Stimulated activated naive B cell treated with anti-CD40 and anti-IgM and Interleukin-4, amounts not matched to agents 10 μg/mL and 1 μg/mL and 100 μg/mL, for 72 hours (primary cell): ENCODE measurements at regions not wholly inside any gene's neighbourhood (a gene's known extent, or its start where the extent isn't known, plus 50 kb on each side); places are given as distances from the start of the nearest gene placed in this dataset.
"Not testable (repeated sequence)": the region's sequence is repeated elsewhere in the genome, so short reads cannot be mapped to it uniquely, and the experiment has no call there.

ENCODE experiments used
- ATAC-seq, 2 donors: fragments of 150-1000 bp; cut with Tn5 transposase; replicated peaks; 2 replicates each; pipeline ENCODE4 v1.10.0; 2021; ENCODE audit warnings: moderate library complexity in 1 of 2
- DNase-seq: peaks from one replicate; pipeline ENCODE4 v3.0.0; 2021
- H3K27ac Mint-ChIP-seq: one replicate; pipeline ENCODE4 v1.8.0; 2022; ENCODE audit warnings: mild to moderate bottlenecking, mixed read lengths
- H3K27me3 Mint-ChIP-seq, 2 donors: one replicate each; pipeline ENCODE4 v1.8.0; 2022; ENCODE audit warnings: mixed read lengths in 2 of 2
- H3K36me3 Mint-ChIP-seq, 2 donors: one replicate each; pipeline ENCODE4 v1.8.0; 2022; ENCODE audit warnings: mixed read lengths in 2 of 2, mild to moderate bottlenecking in 1 of 2
- H3K4me1 Mint-ChIP-seq, 2 donors: one replicate each; pipeline ENCODE4 v1.8.0; 2022; ENCODE audit warnings: mixed read lengths in 2 of 2, mild to moderate bottlenecking in 1 of 2
- H3K4me3 Mint-ChIP-seq, 2 donors: one replicate each; pipeline ENCODE4 v1.8.0; 2022; ENCODE audit warnings: mild to moderate bottlenecking in 2 of 2, mixed read lengths in 2 of 2, moderate library complexity in 1 of 2
- H3K9me3 Mint-ChIP-seq, 2 donors: one replicate each; pipeline ENCODE4 v1.8.0; 2022; ENCODE audit warnings: mixed read lengths in 2 of 2, mild to moderate bottlenecking in 1 of 2

DNA sequence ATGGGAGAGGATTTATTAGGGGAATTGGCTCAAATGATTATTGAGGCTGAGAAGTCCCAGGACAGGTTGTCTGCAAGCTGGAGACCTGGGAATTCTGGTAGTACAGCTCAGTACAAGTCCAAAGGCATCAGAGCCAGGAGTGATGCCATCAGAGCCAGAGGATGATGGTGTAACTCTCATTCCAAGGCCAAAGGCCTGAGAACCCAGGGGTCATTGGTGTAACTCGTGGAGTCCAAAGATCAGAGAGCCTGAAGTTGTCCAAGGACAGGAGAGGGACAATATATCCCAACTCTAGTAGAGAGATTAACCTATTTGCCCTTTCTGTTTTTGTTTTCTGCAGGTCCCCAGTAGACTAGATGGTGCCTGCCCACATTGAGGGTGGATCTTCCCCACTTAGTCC is 134.3 kb downstream of the MAP3K21 start:
- no peak for DNase-seq
- no peaks in the 10 kb centered on the region for H3K4me1 Mint-ChIP-seq

DNA sequence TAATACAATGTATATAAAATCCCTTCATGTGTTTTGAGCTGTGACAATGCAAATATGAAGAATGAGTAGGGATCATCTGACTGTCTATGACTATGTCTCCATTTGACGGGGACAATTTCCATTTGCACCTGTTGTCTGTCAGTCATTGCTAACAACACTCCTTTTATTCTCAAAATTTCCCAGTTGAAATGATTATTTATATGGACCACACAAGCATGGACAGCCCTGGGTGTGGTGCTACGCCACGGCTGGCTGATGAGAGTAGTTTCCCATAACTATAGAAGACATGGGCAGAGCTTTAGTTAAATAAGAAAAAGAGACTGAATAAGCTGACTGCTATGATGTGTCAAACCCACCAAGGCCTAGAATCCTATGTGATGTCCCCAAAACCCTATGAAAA is 135.8 kb downstream of the MAP3K21 start:
- ATAC-seq, result no peak
- H3K27me3 Mint-ChIP-seq, result no peaks in the 10 kb centered on the region

More for the DNA sequence above, 134.3 kb downstream of the MAP3K21 start:
- Mint-ChIP-seq H3K27me3 (no peaks in the 10 kb centered on the region), H3K27ac (no peak overlapping the region), H3K4me3 (no peak overlapping the region), H3K9me3 (no peaks in the 10 kb centered on the region), H3K36me3 (no peaks in the 10 kb centered on the region)
- no peak for ATAC-seq

DNA sequence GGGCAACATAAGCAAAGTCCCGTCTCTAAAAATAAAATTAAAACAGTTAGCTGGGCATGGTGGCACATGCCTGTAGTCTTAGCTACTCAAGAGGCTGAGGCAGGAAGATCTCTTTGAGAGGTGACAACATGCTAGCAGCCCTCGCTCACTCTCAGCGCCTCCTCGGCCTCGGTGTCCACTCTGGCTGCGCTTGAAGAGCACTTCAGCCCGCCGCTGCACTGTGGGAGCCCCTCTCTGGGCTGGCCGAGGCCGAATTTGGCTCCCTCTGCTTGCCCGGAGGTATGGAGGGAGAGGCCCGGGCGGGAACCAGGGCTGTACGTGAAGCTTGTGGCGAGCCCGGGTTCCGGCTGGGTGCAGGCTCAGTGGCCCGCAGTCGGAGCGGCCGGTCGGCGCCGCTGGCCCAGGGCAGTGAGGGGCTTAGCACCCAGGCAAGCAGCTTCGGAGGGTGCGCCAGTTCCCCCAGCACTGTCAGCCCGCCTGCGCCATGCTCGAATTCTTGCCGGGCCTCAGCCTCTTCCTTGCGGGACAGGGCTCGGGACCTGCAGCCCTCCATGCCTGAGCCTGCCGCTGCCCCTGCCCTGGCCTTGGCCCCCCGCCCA is 138.3 kb downstream of the MAP3K21 start:
- Mint-ChIP-seq H3K27me3 (no peaks in the 10 kb centered on the region), H3K4me1 (no peaks in the 10 kb centered on the region), H3K9me3 (no peaks in the 10 kb centered on the region), H3K27ac (no peak overlapping the region), H3K4me3 (no peak overlapping the region), H3K36me3 (no peaks in the 10 kb centered on the region)
- no peak for DNase-seq
- ATAC-seq, result no peak

More for the DNA sequence above, 135.8 kb downstream of the MAP3K21 start:
- Mint-ChIP-seq H3K9me3 (no peaks in the 10 kb centered on the region), H3K36me3 (no peaks in the 10 kb centered on the region), H3K4me1 (no peaks in the 10 kb centered on the region), H3K27ac (no peak overlapping the region), H3K4me3 (no peak overlapping the region)
- DNase-seq, result no peak

DNA sequence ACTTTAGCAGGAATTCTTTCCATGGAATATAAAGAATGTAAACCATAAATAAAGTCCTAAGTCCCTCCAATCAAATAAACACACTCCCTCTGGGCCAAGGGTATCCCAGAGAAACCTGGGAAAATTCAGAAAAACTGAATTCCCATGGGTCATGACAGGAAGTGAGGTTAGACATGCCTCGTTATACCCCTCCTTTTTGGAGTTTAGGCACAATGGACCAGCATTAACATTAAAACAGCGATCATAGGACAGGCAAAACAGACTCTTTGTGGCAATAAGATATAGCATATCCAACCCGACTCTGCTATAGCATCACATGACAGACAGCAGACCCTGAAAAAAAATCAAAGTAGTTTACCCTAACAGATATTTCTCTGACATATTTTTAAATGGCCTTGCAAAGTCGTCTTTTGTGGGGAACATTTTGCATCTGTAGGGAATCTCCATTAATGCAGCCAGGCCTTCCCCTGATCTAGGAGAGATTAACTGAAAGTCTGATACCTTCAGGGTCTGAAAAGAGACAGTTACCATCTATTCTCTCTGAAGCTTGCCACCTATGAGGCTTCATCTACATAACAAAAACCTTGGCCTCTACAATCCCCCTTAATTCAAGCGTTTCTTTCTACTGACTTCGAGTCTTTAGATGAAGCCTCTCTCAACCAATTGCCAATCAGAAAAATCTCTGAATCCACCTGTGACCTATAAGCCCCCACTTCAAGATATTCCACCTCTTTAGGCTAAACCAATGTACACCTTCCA is 143.0 kb upstream of the KCNK1 start:
- no peak overlapping the region for H3K27ac Mint-ChIP-seq
- H3K4me3 Mint-ChIP-seq, result no peak overlapping the region
- peaks cover 0 to 2% of the 10 kb centered on the region in 2 donors for H3K4me1 Mint-ChIP-seq
- peaks cover 0 to 10% of the 10 kb centered on the region in 2 donors for H3K27me3 Mint-ChIP-seq
- peaks cover 0 to 4% of the 10 kb centered on the region in 2 donors for H3K9me3 Mint-ChIP-seq
- DNase-seq, result no peak
- no peak for ATAC-seq
- no peaks in the 10 kb centered on the region for H3K36me3 Mint-ChIP-seq

DNA sequence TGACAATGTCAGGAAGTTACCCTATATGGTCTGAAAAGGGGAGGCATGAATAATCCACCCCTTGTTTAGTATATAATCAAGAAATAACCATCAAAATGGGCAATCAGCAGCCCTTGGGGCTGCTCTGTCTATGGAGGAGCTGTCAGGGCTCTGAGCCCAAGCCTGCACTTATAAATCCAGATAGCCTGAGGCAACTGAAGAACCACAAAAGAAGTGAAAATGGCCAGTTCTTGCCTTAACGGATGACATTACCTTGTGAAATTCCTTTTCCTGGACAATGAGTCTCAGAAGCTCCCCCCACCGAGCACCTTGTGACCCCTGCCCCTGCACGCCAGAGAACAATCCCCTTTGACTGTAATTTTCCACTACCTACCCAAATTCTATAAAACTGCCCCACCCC is 142.1 kb upstream of the KCNK1 start:
- H3K4me3 Mint-ChIP-seq, ATAC-seq, H3K36me3 Mint-ChIP-seq, H3K27ac Mint-ChIP-seq, H3K9me3 Mint-ChIP-seq, H3K4me1 Mint-ChIP-seq, DNase-seq: not testable (repeated sequence)
- H3K27me3 Mint-ChIP-seq, result peaks cover 0 to 12% of the 10 kb centered on the region in 2 donors

DNA sequence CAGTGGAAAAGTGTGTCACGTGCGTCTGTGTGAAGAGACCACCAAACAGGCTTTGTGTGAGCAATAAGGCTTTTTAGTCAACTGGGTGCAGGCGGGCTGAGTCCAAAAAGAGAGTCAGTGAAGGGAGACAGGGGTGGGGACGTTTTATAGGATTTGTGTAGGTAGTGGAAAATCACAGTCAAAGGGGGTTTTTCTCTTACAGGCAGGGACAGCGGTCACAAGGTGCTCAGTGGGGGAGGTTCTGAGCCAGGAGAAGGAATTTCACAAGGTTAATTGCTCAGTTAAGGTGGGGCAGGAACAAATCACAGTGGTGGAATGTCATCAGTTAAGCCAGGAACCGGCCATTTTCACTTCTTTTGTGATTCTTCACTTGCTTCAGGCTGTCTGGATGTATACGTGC is 141.1 kb upstream of the KCNK1 start:
- not testable (repeated sequence) for DNase-seq, H3K36me3 Mint-ChIP-seq, H3K4me3 Mint-ChIP-seq, H3K9me3 Mint-ChIP-seq, ATAC-seq, H3K27ac Mint-ChIP-seq, H3K4me1 Mint-ChIP-seq
- H3K27me3 Mint-ChIP-seq, result peaks cover 0 to 17% of the 10 kb centered on the region in 2 donors

DNA sequence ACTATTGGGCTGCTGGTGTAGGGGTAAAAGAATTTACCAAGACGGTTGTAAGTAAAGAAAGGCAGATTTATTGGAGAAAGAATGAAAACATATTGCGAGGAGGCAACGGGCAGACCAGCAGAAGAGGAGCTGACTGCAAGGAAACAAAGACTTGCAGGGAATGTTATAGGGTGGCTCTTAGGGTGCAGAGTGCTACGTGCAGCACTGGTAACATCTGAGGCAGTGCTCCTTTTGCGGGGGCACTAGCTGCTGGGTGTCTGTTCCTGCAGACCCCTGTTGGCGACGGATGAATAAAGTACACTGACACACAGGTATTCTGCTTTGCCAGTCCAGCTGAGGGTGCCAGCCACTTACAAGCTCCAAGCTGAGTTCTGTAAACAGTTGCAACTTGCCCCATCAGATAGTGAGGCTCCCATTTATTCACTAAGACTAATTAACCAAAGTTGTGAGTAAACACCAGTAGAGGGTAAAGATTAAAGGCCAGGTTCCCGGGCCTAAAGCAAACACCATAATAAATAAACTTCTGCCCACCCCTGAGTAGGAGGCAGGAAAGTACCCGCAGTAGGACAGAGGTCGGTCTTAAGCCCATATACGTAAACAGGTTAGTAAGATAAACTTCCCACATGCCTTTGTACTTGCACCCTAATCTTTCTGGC is 140.2 kb upstream of the KCNK1 start:
- no peak overlapping the region for H3K27ac Mint-ChIP-seq
- DNase-seq (no peak), ATAC-seq (no peak)
- peaks cover 0 to 2% of the 10 kb centered on the region in 2 donors for H3K4me1 Mint-ChIP-seq
- peaks cover 0 to 4% of the 10 kb centered on the region in 2 donors for H3K9me3 Mint-ChIP-seq
- H3K4me3 Mint-ChIP-seq, result no peak overlapping the region
- H3K36me3 Mint-ChIP-seq, result no peaks in the 10 kb centered on the region
- H3K27me3 Mint-ChIP-seq, result peaks cover 0 to 23% of the 10 kb centered on the region in 2 donors

DNA sequence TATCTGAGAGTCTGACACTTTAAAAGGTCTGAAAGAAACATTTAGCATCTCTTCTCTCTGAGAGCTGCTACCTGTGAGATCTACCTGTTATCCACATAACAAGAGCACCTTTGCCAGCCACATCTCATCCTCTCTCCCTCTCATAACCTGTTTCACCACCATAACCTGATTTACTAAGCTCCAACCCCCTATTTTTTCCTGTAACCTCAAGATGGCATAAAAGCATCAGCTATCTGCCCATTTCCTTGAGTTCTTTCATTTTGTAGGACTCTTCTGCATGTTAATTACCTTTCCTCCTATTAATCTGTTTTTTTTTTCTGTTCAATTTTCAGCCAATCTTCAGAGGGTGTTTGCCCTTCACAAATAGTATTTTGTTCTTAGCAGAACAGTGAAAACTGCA is 136.5 kb upstream of the KCNK1 start:
- Mint-ChIP-seq H3K36me3 (no peaks in the 10 kb centered on the region), H3K9me3 (no peaks in the 10 kb centered on the region), H3K4me1 (peaks cover 0 to 2% of the 10 kb centered on the region in 2 donors), H3K27ac (no peak overlapping the region), H3K27me3 (peaks cover 7 to 26% of the 10 kb centered on the region in 2 donors), H3K4me3 (no peak overlapping the region)
- ATAC-seq (no peak), DNase-seq (no peak)

DNA sequence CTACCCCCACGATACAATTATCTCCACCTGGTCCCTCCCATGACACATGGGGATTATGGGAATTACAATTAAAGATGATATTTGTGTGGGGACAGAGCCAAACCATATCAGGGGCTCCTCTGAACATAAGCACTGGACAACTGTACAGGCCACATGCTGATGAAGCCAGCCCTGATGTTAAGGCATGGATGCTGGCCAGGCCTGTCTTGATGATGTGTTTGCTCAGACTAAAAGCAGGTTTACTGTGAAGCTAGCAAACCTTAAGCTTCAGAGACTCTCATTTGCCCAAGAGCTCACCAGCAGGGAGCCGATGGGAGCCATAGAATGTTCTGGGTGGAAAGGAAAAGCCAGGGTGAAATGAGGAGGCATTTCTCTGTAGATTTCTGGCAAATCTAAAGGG is 135.3 kb upstream of the KCNK1 start:
- Mint-ChIP-seq H3K4me1 (no peaks in the 10 kb centered on the region), H3K36me3 (no peaks in the 10 kb centered on the region), H3K9me3 (peaks cover 0 to 2% of the 10 kb centered on the region in 2 donors), H3K4me3 (no peak overlapping the region), H3K27me3 (peaks cover 7 to 22% of the 10 kb centered on the region in 2 donors), H3K27ac (no peak overlapping the region)
- no peak for DNase-seq
- ATAC-seq, result no peak

DNA sequence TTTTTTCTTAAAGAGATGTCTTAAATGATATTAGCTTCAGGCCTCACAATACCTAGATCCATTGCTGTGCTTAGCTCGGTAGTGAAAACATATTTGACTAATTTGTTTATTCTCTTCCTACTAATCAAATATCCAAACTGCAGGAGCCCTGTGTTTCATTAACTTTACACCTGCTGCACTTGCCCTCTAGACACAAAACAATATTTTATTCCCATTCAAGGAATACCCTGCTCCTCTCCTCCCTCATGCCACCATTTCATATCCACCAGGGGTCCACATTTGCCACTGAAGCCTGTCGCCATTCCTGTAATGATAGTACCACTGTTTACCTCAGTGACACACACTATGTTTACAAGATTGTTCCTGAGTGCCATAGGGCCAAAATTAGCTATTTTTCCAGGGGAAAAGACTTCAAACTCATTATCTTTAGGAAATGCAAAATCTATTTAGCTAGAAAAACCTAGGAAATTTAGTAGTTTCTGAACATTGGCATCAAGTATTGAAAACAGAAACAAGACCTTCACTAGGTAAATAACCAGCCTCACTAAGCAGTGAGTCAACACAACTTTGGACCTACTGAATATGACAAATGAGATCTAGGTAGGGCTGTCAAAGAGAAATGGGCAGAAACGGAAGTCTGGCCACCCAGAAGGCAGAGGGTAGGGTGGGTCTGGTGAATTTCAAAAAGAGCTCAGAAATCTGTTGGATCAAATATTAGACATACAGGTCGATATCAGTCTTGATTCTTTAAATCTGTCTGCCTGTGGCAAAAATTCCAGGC is 134.6 kb upstream of the KCNK1 start:
- DNase-seq (no peak), ATAC-seq (no peak)
- Mint-ChIP-seq H3K4me1 (no peaks in the 10 kb centered on the region), H3K27ac (no peak overlapping the region), H3K4me3 (no peak overlapping the region), H3K36me3 (no peaks in the 10 kb centered on the region), H3K9me3 (peaks cover 0 to 2% of the 10 kb centered on the region in 2 donors), H3K27me3 (peaks cover 7 to 22% of the 10 kb centered on the region in 2 donors)

DNA sequence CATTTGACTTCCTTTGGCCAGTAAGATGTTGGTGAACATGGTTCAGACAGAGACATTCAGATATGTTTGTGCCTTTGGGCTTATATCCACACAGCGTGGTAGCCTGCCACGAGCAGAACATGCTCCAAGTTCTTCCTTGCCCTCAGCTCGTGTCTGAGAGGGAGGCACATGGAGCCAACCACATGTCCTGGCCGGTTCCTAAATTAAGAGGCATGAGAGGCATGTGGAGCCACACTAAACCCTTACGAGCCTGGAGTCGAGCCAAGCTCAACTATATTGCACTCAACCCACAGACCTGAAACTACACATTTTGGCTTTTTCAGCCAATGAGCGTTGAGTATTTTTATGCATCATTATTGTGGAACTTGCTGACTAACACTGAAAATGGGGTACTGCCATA is 133.7 kb upstream of the KCNK1 start:
- H3K27ac Mint-ChIP-seq, result no peak overlapping the region
- no peaks in the 10 kb centered on the region for H3K4me1 Mint-ChIP-seq
- no peaks in the 10 kb centered on the region for H3K36me3 Mint-ChIP-seq
- no peak overlapping the region for H3K4me3 Mint-ChIP-seq
- peaks cover 0 to 2% of the 10 kb centered on the region in 2 donors for H3K9me3 Mint-ChIP-seq
- peaks cover 7 to 22% of the 10 kb centered on the region in 2 donors for H3K27me3 Mint-ChIP-seq
- no peak for DNase-seq
- ATAC-seq, result no peak

DNA sequence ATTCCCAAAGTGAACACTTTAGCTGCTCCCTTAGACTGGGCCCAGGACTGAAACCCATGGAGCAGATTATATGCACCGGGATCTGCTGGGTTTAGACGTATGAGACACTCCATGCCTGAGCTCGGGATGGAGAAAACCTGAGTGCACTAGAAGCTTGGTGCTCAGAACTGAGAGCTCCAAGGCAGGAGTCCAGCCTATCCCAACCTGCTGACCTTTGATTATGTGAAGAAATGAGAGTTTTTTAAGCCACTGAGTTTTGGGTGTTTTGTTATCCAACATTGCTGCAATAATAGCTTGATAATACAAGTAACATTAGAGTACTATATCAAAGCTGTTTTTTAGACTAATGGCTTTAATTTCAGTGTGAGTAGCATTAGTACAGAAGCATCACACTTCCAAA is 131.5 kb upstream of the KCNK1 start:
- H3K4me3 Mint-ChIP-seq, result no peak overlapping the region
- H3K36me3 Mint-ChIP-seq, result no peaks in the 10 kb centered on the region
- peaks cover 11 to 15% of the 10 kb centered on the region in 2 donors for H3K27me3 Mint-ChIP-seq
- ATAC-seq, result no peak
- H3K27ac Mint-ChIP-seq, result no peak overlapping the region
- H3K4me1 Mint-ChIP-seq, result no peaks in the 10 kb centered on the region
- peaks cover 0 to 2% of the 10 kb centered on the region in 2 donors for H3K9me3 Mint-ChIP-seq
- no peak for DNase-seq

DNA sequence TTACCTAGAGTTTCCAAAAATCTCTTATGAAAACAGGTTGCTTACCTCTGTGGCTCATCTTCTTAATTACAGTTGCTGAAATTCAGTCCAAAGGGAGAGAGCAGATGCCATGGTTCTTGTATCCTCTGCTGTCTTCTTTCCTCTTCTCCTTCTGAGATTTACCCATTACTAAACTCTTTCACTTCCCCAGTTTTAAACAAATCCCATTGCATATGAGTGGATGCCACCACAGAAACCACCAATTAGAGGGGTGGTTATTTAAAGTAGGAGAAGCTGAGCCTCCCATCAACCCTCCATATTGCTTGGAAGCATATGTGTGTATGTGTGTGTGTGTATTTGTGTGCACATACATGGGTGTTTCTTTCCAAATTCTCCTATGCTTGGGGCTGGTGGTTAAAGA is 128.5 kb upstream of the KCNK1 start:
- no peak overlapping the region for H3K4me3 Mint-ChIP-seq
- peaks cover 7 to 8% of the 10 kb centered on the region in 2 donors for H3K9me3 Mint-ChIP-seq
- DNase-seq (no peak), ATAC-seq (no peak)
- H3K27me3 Mint-ChIP-seq, result peaks cover 6 to 9% of the 10 kb centered on the region in 2 donors
- no peaks in the 10 kb centered on the region for H3K4me1 Mint-ChIP-seq
- H3K27ac Mint-ChIP-seq, result no peak overlapping the region
- no peaks in the 10 kb centered on the region for H3K36me3 Mint-ChIP-seq

DNA sequence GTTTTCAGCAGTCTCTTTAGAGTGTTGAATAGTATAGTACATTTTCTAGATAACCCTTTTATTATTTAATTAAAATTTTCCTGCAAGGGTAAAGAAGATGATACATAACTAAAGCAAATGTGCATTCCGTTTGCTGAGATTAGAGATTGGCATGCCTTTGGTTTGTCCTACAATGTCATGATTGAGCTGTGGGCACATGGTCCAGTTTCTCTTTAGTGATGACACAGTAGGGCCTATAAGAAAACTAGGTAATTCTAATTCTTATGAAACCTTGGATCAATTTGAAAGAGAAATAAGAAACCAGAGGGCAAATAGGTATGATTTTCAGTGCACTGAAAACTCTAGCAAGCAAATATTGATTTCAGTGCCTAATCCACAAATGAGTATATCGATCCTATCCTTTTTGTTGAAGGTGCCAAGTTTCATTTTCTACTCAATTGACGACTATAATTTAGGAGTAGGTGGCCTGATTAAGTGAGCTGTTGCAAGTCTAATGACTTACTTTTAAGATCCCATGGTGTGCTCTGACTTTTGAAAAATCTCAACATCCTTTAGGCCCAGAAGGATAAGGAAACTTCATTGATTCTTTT is 128.0 kb upstream of the KCNK1 start:
- DNase-seq (no peak), ATAC-seq (no peak)
- peaks cover 6 to 9% of the 10 kb centered on the region in 2 donors for H3K27me3 Mint-ChIP-seq
- no peaks in the 10 kb centered on the region for H3K36me3 Mint-ChIP-seq
- no peak overlapping the region for H3K4me3 Mint-ChIP-seq
- H3K4me1 Mint-ChIP-seq, result no peaks in the 10 kb centered on the region
- no peak overlapping the region for H3K27ac Mint-ChIP-seq
- H3K9me3 Mint-ChIP-seq, result peaks cover 7 to 8% of the 10 kb centered on the region in 2 donors
